CD4-positive, alpha-beta T cell (primary cell): ENCODE measurements at regions not wholly inside any gene's neighbourhood (a gene's known extent, or its start where the extent isn't known, plus 50 kb on each side); places are given as distances from the start of the nearest gene placed in this dataset.

ENCODE experiments used
- ATAC-seq: fragments of 200-7000 bp; cut with Tn5 transposase; one replicate; pipeline ENCODE4 v1.10.0; 2022; ENCODE audit warnings: mild to moderate bottlenecking; ENCODE audit not compliant: poor library complexity
- CTCF ChIA-PET: fragments of 350-600 bp; sonication (Branson Sonifier 250); formaldehyde crosslinking; loops from one replicate; lab custom pipeline; 2021; ENCODE audit warnings: antibody characterized with exemption, inconsistent platforms; lab: Charles Lee
- POLR2A ChIA-PET: fragments of 350-600 bp; sonication (Branson Sonifier 250); formaldehyde crosslinking; loops from one replicate; lab custom pipeline; 2021; ENCODE audit warnings: antibody characterized with exemption, inconsistent platforms; lab: Charles Lee
- DNase-seq, 14 experiments: peaks; one replicate each; pipeline ENCODE4 v3.0.0-alpha.2; 2013 to 2020; ENCODE audit warnings: mixed read lengths in 2 of 14
- H3K27ac ChIP-seq, 2 donors: one replicate each; pipeline versions ENCODE4 v1.5.1 to v1.7.0; 2013; ENCODE audit warnings: low read length in 2 of 2, low read depth in 1 of 2, mild to moderate bottlenecking in 1 of 2
- H3K27me3 ChIP-seq, 2 experiments: 1 replicate in 1 of 2; 2 replicates in 1 of 2; pipeline versions ENCODE4 v1.6.1 to v1.7.0; 2013; ENCODE audit warnings: low read length in 2 of 2, control low read depth in 1 of 2, mild to moderate bottlenecking in 1 of 2, moderate library complexity in 1 of 2; ENCODE audit not compliant: insufficient read depth in 2 of 2, control insufficient read depth in 1 of 2
- H3K36me3 ChIP-seq: one replicate; pipeline ENCODE4 v1.6.1; 2013; ENCODE audit warnings: low read length, control low read depth; ENCODE audit not compliant: insufficient read depth
- H3K4me1 ChIP-seq: one replicate; pipeline ENCODE4 v1.6.1; 2013; ENCODE audit warnings: low read length, control low read depth; ENCODE audit not compliant: insufficient read depth
- H3K4me3 ChIP-seq: one replicate; pipeline ENCODE4 v1.5.1; 2013; ENCODE audit warnings: mild to moderate bottlenecking, low read length, moderate library complexity
- H3K9me3 ChIP-seq, 2 experiments: 1 replicate in 1 of 2; 2 replicates in 1 of 2; pipeline versions ENCODE4 v1.6.1 to v1.7.0; 2013; ENCODE audit warnings: low read length in 2 of 2, mild to moderate bottlenecking in 2 of 2, control low read depth in 1 of 2, moderate library complexity in 1 of 2; ENCODE audit not compliant: control insufficient read depth in 1 of 2, insufficient read depth in 1 of 2
- H3K27ac Mint-ChIP-seq: one replicate; pipeline ENCODE4 v1.8.0; 2020; ENCODE audit warnings: mixed read lengths
- H3K27me3 Mint-ChIP-seq: one replicate; pipeline ENCODE4 v1.8.0; 2021; ENCODE audit warnings: mixed read lengths
- H3K36me3 Mint-ChIP-seq: one replicate; pipeline ENCODE4 v1.8.0; 2021; ENCODE audit warnings: low read depth, mixed read lengths
- H3K4me1 Mint-ChIP-seq: one replicate; pipeline ENCODE4 v1.8.0; 2021; ENCODE audit warnings: low read depth, mixed read lengths
- H3K4me3 Mint-ChIP-seq: one replicate; pipeline ENCODE4 v1.8.0; 2020; ENCODE audit warnings: mild to moderate bottlenecking, mixed read lengths
- H3K9me3 Mint-ChIP-seq: one replicate; pipeline ENCODE4 v1.8.0; 2020; ENCODE audit warnings: mixed read lengths
- CTCF ChIP-seq: fragments of 200-600 bp; IDR thresholded peaks from one replicate; pipeline ENCODE4 v1.8.0; 2022; ENCODE audit warnings: antibody characterized with exemption, mild to moderate bottlenecking
- intact Hi-C, 2 experiments: fragments of 100-400 bp; cut with DNase I in 1 of 2; cut with micrococcal nuclease in 1 of 2; formaldehyde crosslinking; loops; one replicate each; pipeline versions ENCODE4 v1.15.1 to v1.9.0; 2023 to 2025; cut with DNase I, micrococcal nuclease

- CTCF ChIA-PET, result no interaction called here
- Histone ChIP-seq H3K4me1 (no peaks in the 10 kb centered on the region), H3K36me3 (no peaks in the 10 kb centered on the region), H3K27me3 (peaks cover 2 to 16% of the 10 kb centered on the region in 2 experiments), H3K27ac (no peak overlapping the region), H3K9me3 (no peaks in the 10 kb centered on the region), H3K4me3 (no peak overlapping the region)
- no peaks in the 10 kb centered on the region for H3K36me3 Mint-ChIP-seq
- no peak overlapping the region for H3K27ac Mint-ChIP-seq
- no peak for DNase-seq
- peaks cover 41% of the 10 kb centered on the region for H3K27me3 Mint-ChIP-seq
- intact Hi-C loops, result no loop called here
- no peak overlapping the region for H3K4me3 Mint-ChIP-seq
- no peak for ATAC-seq
- no peaks in the 10 kb centered on the region for H3K4me1 Mint-ChIP-seq
- TF ChIP-seq CTCF, result no peak
- POLR2A ChIA-PET, result no interaction called here
- H3K9me3 Mint-ChIP-seq, result peaks cover 2% of the 10 kb centered on the region
Measured at GRCh38 chr6:170017603-170018320, 266.3 kb downstream of the ERMARD start.

- no peak for TF ChIP-seq CTCF
- Histone ChIP-seq H3K27ac (no peak overlapping the region), H3K9me3 (peaks cover 0 to 5% of the 10 kb centered on the region in 2 experiments), H3K27me3 (peaks cover 2 to 11% of the 10 kb centered on the region in 2 experiments), H3K4me3 (no peak overlapping the region), H3K4me1 (no peaks in the 10 kb centered on the region), H3K36me3 (no peaks in the 10 kb centered on the region)
- H3K36me3 Mint-ChIP-seq, result no peaks in the 10 kb centered on the region
- DNase-seq, result no peak
- H3K4me1 Mint-ChIP-seq, result no peaks in the 10 kb centered on the region
- ChIA-PET POLR2A (no interaction called here), CTCF (no interaction called here)
- H3K27me3 Mint-ChIP-seq, result peaks cover 22% of the 10 kb centered on the region
- intact Hi-C loops, result no loop called here
- no peak overlapping the region for H3K27ac Mint-ChIP-seq
- H3K9me3 Mint-ChIP-seq, result peaks cover 2% of the 10 kb centered on the region
- H3K4me3 Mint-ChIP-seq, result no peak overlapping the region
- no peak for ATAC-seq
Measured at GRCh38 chr6:170013815-170014214, 262.4 kb downstream of the ERMARD start.

- ChIA-PET CTCF (no interaction called here), POLR2A (no interaction called here)
- no peak overlapping the region for H3K27ac Mint-ChIP-seq
- H3K36me3 ChIP-seq, result no peaks in the 10 kb centered on the region
- H3K36me3 Mint-ChIP-seq, result no peaks in the 10 kb centered on the region
- peaks cover 2% of the 10 kb centered on the region for H3K9me3 Mint-ChIP-seq
- H3K4me3 Mint-ChIP-seq, result no peak overlapping the region
- H3K4me1 Mint-ChIP-seq, result no peaks in the 10 kb centered on the region
- H3K27me3 ChIP-seq, result peaks cover 2 to 11% of the 10 kb centered on the region in 2 experiments
- DNase-seq, result no peak
- H3K27ac ChIP-seq, result no peak overlapping the region
- ATAC-seq, result no peak
- intact Hi-C loops, result no loop called here
- no peak overlapping the region for H3K4me3 ChIP-seq
- H3K4me1 ChIP-seq, result no peaks in the 10 kb centered on the region
- TF ChIP-seq CTCF, result no peak
- peaks cover 0 to 5% of the 10 kb centered on the region in 2 experiments for H3K9me3 ChIP-seq
- H3K27me3 Mint-ChIP-seq, result peaks cover 18% of the 10 kb centered on the region
Measured at GRCh38 chr6:170012037-170012330, 260.6 kb downstream of the ERMARD start.
